ENCODE measurements at regions not wholly inside any gene's neighbourhood (a gene's known extent, or its start where the extent isn't known, plus 50 kb on each side); places are given as distances from the start of the nearest gene placed in this dataset.
"Not testable (repeated sequence)": the region's sequence is repeated elsewhere in the genome, so short reads cannot be mapped to it uniquely, and the experiment has no call there.

DNA sequence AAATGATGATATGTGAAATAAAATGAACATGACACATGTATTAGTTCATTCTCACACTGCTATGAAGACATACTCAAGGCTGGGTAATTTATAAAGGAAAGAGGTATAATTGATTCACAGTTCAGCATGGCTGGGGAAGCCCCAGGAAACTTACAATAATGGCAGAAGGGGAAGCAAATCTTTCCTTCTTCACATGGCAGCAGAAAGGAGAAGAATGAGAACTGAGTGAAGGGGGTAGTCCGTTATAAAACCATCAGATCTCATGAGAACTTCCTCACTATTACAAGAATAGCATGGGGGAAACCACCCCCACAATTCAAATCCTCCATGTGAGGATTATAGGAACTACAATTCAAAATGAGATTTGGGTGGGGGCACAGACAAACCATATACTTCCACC, 243.9 kb upstream of the GYPA start:
- DNase-seq: no peak

DNA sequence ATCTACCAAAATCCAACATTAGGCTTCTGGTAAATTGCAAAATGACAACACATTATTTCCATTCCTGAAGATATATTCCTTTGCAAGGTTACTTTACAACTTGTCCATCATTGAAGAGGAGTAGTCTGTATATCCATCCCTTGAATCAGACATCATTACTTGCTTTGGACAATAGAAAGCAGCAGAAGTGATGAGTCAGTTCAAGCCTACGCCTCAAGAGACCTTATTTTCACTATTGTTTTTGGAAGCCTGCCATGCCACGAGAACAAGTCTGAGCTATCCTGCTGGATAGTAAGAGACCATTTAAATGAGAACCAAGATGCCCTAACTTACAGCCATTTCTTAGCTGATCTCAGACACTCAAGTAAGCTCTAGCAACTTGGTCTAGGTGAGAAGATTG, 246.0 kb upstream of the HHIP start:
- DNase-seq: peak; percentile 82

DNA sequence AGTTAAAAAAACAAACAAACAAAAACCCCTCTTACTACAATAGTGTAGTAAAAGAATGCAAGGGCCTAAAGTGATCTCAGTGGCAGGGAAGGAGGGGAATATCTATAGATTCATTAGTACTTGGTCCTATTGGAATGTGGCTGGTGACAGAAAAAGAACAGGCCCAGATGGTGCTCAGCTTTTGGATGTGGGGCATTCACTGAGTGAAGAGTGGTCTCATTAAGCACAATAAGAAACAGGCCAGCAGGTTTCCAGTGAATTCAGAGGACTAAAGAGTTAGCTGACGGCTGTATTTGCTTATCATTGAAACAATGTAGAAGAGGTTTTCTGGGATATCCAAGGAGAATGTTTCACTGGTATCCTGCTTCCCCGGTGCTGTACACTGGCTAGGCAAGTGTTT, 243.8 kb upstream of the HHIP start:
- no peak for DNase-seq

DNA sequence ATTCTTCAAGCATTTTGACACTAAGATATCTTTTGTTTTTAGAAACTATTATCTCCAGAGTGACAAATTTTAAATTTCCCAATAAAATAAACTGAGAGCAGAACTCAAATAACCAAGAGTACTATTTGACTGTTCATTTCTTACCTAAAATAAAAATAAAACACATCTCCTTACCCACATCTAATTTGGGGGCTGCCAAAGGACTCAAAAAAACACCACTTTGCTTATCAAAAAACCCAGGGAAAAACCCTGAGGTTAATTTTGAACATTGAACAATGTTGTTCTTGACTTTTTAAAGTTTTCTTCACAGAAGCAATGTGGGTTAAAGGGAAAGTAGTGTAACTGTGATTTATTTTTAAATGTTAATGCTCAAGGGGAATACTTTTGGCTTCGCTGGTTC, 243.0 kb upstream of the HHIP start:
- DNase-seq: no peak

DNA sequence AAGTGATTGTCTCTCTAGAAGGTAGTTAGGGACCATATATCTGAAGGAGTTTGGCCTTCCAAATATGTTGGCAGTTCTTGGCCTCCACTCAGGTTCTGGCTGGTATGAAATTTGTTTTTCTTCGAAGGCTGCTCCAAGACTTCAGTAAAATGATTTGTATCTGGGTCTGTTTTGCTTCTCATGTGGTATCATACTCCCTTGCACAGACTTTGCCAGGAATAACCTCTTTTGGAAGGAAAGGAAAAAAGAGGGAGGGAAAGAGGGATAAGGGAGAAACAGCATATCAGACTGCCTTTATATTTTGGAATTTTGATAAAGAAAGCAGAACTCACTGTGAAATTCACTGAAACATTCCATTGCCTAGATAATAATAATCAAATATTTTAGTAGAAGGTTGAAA, 242.1 kb upstream of the HHIP start:
- DNase-seq: no peak

DNA sequence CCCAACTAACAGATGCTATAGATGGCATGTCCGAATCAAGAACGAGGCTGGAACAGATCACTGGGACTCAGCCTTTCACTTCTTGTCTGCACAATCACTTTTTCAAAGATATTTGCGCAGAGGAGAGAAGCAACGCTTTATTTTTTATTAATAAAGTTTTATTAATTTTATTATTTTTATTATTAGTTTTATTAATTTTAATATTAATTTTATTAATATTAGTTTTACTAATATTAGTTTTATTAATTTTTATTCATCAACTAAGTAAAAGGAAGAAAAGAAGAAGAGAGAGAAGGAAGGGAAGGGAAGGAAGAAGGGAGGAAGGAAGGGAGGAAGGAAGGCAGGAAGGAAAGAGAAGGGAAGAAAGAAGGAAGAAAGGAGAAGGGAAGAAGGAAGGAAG, 236.4 kb upstream of the HHIP start:
- no peak for DNase-seq

DNA sequence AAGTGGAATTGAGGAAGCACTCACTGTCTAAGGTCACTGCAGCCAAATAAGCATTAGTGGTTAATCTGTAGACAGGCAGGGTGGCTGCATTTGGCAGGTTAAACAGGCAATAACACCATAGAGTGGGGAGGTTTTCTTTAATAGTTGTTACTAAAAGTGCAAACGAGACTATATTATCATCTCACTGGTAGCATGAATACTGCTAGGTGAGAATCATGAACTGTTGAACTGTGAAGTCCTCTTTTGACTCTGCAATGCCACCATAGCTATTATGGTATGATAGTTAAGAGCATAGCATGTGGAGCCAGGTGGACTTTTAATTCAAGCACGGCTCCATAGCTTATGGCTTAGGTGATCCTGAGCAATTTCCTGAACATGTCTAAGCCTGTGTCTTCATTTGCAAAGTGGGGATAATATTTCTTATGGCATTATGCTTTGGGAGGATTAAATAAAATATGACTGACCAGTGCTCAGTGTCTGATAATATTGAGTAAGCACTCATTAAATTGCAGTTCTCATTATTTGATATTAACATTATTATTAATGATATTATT, 235.6 kb upstream of the HHIP start:
- DNase-seq: no peak

DNA sequence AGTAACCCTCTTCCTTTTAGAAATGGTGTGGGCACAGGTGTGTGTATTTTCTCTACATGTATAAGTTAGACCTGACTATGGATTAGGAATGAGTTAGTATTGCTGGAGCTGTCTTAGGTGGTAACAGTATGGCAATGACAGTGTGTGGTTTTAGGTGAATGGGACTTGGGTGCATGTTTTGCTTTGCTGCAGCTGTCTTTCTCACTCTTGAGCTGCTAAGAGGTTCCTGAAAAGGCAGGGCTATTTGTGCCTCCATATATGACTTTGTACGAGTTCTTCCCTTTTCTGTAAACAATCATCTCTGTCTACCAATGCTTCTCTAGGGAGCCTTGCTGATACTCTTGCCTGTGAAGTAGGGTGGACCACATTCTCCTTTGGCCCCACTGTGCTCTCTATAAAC, 234.8 kb upstream of the HHIP start:
- no peak for DNase-seq

DNA sequence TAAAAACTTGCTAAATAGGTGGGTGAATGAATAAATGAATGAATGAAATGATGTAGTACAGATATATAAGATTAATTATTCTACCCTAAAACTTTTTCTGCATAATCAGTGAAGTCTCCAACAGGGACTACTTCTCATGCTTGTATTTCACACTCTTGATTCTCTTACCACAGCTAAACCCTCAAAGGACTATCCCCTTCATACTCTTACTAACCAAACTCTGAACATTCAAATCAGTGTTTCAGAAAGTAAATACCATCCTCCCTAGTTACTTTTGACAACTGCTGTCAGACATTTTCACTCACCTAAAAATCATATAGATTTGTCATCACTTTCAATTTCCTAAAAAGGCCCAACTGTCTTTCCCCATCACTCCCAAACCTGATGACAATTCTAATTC, 234.3 kb upstream of the HHIP start:
- no peak for DNase-seq

DNA sequence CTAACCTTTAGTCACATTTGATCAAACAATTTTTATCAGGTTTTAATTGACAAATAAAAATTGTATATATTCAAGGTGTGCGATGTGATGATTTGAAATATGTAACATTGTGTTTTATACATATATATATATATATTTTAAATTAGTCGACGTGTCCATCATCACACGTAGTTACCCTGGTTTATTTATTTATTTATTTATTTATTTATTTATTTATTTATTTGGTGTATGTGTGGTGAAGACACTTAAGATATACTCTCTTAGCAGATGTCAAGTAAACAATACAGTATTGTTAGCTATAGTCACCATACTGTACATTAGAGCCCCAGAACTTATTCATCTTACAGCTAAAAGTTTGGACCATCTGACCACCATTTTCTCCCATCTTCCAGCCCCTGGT, 224.9 kb upstream of the HHIP start:
- no peak for DNase-seq

DNA sequence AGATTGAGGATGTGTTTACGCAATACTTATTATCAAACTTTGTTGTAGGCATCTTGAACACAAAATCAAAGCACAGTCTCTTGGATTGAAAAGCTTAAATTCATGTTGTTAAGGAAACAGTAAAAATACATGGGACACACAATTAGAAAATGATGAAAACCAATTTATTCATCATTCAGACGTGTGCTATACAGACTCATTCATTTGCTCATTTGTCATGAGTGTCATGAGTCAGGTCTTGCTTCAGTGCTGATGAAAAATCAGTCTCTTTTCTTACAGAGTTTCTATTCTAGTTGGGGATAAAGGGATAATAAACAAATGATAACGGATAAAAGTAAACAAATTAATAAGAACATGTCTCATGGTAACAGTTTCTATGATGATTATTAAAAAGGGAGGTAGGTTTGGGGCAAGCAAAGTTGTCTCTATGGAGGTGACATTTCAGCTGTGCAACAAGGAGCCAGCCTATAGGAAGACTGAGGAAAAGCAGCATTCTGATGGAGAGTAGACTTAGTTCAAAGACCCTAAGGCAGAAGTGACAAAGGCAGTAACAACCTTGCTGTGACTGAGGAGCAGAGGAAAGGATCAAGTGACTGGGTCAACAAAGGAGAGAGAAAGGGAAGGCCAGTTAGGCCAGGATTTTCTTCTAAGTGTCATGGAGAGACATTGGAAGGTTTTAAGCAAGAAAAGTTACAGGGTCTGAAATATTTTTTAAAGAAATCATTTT, 224.0 kb upstream of the HHIP start:
- no peak for DNase-seq

DNA sequence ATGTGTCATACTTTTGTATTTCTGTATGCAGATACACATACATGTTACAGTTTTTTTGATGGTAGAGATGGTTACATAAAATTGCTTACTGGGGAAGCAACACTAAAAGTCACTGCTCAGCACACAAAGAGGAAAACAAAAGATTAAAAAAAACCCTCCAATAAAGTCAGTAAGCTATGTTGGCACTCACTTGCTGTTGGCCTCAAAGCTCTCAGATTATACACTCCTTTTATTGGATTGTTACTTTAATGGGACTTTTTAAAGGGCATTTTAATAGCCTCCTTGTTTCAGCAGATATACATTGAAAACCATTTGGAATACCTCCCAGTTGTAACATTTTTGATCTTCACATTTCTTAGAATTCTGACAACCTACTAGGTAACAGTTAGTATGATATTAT, 222.0 kb upstream of the HHIP start:
- DNase-seq: no peak

DNA sequence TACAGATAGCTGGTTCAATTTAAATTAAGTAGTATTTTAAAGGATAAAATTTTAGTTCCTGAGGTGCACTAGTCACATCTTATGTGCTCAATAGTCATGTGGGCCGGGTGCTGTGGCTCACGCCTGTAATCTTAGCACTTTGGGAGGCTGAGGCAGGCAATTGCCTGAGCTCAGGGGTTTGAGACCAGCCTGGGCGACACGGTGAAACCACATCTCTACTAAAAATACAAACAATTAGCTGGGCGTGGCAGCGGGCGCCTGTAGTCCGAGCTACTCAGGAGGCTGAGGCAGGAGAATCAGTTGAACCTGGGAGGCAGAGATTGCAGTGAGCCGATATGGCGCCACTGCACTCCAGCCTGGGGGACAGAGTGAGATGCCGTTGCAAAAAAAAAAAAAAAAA, 219.9 kb upstream of the HHIP start:
- not testable (repeated sequence) for DNase-seq

DNA sequence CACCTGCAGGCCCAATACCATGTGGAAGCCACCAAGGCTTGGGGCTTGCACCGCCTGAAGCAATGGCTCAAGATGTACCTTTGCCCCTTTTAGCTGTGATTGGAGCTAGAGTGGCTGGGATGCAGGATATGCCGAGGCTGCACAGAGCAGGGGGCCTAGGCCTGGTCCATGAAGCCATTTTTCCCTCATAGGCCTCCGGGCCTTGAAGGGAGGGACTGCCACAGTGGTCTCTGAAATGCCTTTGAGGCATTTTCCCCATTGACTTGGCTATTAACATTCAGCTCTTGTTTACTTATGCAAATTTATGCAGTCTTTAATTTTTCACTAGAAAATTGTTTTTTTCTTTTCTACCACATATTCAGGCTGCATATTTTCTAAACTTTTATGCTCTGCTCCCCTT, 203.2 kb upstream of the HHIP start:
- DNase-seq: no peak

DNA sequence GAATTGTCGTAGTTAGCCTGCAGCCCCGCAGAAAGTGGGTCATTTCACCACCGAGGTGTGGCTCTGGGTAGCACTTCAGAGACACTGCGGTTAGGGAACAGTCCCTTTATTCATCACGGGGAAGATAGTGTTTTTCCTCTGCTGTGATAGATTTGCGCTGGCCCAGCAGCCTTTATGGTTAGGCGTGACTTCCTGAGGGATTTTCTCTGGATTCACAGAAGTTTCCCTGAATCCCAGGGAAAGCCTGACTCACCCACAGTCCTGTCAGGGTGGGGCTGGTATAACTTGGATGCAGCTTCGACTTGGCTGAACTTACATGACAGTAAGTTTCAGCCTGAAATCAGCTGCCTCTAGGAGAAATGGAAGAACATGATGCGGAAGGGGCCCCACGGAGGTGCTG, 196.3 kb upstream of the HHIP start:
- peak; percentile 8 for DNase-seq

DNA sequence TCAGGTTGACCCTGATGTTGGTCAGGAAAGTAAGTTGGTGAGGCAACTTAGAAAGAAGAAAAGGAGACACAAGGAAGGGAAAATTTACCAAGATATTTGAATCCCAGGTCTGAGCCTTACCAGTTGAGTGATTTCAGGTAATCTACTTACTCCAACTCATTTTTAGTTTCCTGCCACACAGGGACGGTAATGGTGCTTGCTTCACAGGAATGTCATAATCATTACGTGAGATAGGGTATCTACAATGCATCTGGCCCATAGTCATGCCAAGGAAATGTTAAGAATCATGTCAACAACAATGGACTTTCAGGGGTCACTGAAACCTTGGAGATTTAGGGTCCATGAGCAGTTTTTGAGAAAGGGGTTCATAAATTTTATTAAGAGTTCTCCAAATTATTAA, 195.4 kb upstream of the HHIP start:
- no peak for DNase-seq

DNA sequence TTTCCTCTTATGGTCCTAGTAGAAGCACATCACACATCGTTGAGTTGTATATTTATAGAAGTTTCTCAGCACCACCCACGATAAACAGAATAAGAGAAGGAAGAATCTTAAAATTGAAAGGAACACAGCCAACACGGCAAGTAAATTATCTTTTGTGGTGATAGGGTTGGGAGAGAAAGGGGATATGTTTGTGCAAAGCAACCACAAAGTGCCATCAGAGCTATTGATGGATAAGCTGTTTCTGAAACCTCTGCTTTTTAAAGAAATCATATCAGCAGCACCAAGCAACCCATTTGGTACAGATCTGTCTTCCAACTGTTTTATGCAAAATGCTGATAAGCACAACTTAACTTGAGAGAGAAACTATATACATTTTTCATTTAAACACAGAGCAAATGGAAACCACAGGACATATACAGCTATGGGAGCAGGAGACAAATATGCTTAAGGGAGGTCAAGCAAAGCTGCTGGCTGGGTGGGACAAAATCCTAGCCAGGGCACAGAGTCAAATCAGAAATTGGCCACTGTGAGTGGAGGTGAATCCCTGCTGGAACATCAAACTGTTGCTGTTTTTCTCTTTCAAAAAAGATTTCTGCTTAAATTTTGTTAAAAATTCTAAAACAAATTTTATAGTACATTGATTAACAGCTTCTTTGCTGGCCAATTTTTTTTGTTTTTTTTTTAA, 194.0 kb upstream of the HHIP start:
- DNase-seq: no peak

DNA sequence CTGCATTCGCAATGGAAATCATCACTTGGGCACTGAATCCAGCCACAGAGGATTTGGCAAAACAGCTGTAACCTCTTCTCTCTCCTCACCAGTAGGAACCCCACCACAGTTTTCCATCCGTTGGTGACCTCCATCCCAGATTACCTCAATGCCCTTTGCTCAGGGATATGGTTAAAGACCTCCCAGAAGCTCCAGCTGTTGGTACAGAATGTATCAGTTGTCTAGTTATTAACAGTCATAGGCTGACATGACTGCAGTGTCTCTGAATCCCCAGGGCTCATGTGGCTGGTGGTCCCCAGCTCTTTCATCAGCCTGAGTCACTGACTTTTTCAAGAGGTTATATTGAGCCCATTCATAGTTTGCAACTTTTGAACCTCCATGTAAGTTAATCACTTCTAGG, 189.8 kb upstream of the HHIP start:
- DNase-seq: no peak

DNA sequence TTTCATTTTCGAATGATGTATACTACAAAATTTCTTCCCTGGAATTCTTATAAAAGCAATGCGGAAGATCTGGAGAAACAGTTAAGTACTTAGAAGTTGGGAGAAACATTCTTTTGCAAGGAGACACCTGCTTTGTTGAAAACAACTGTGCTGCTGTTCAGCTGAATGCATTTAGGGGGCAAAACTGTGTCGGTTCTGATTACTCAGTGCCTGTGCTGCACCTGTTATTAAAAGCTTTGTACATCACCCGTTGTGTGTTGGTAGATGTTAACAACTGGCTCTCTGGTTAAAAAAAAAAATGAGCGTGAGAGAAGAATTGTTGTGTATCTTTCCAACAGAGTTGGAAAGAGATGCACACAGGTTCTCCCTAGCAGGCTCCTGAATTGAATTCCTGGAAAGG, 184.1 kb upstream of the HHIP start:
- no peak for DNase-seq

DNA sequence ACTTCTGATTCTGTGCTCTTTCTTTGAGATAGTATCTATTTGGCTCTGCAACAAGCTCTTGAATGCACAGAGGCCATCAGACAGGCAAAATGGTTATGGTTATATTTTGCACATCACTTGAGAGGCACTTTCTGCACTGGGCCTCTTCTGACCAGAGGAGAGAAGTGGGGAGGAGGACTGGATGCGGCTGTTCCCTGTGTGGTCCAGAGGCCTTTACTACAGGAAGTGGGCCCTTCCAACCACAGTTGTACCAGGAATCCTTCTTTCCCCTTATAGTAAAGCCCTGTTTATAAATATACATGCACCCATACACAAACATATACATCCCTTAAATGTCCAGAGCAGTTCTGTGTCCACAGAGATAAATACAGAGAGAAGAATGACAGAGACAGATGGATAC, 182.7 kb upstream of the HHIP start:
- DNase-seq: no peak

DNA sequence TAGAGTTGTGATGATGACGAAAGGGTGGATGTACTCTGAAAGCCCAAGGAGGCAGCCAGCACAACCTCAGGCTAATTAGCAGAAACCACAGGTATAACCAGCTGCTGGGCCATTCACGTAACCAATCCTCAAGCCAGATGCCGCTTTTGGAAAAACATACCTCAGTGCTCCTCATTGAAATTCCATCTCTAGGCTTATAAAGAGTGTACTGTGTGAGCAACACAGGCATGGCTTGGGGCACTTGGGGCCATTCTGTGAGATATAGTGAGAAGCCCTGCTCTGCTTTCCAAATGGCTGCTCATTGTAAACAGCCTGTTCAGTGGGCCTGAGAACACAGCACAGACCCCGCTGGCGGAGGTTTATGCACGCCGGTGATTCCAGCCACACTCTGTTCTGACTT, 182.1 kb upstream of the HHIP start:
- DNase-seq: no peak

DNA sequence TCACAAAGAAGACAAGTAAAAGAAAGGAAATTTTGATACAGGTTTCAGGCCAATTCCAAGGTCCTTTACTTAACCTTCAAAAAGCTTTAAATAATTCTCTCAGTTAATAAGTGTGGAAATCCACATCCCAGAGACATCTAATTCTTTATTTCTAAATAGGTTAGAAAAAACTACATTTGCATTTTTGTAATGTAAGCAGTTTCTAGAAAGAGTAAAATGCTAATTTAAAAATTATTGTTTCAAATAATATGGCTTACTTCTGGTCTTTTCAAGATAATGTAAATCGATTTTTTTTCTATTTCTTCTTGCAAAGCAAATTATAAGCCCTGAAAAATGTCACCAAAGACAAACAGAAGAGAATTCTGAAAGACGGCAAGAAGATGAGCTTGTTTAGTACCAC, 180.4 kb upstream of the HHIP start:
- DNase-seq: no peak

DNA sequence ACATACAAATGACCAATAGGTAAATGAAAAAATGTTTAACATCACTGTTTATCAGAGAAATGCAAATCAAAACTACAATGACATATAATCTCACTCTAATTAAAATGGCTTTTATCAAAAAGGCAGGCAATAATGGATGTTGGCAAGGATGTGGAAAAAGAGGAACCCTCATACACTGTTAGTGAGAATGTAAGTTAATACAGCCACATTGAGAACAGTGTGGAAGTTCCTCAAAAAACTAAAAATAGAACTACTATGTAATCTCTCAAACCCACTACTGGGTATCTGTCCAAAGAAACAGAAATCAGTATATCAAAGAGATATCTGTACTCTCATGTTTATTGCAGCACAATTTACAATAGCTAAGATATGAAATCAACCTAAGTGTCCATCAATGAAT, 165.9 kb upstream of the HHIP start:
- no peak for DNase-seq

DNA sequence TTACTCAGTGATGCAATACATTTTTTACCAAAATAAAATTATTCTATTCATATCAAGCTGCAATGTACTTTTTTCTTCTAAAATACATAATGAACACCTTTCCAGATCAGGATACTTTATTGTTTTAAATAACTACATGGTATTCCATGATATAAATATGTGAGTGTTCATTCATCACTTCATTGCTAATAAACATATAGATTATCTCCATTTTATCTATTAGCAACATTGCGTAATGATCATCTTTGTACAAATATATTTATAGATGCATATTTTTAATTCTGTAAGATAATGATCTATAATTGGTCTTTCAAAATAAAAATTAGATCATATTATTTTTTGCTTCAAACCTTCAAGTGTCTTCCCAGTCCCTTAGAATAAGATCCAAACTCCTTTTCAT, 156.1 kb upstream of the HHIP start:
- no peak for DNase-seq

DNA sequence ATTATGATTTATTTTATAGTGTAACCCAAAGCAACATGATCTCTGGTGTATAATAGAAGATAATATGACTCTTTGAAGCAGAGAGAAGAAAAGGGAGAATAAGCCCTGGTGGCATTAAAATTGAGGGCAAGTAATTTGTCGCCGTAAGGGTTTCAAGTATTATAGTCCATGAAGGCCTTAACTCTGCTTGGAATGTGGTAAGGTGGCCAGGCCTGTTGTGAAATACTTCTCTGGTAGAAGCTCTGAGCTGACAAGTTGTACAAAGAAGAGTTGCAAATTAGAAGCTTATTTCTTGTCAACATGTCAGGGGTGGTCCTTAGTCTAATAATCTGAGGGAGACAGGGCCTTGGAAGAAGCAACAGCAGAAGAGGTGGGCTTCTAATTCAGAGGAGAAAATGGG, 151.7 kb upstream of the HHIP start:
- DNase-seq: no peak

Data from EL (cell line).